Lower leg skin (tissue), 4 donors: ENCODE measurements at regions not wholly inside any gene's neighbourhood (a gene's known extent, or its start where the extent isn't known, plus 50 kb on each side); places are given as distances from the start of the nearest gene placed in this dataset.

Experiments
- DNase-seq, 2 donors: peaks; one replicate each; pipeline ENCODE4 v3.0.0-alpha.2; 2019; ENCODE audit warnings: low spot score in 2 of 2
- H3K4me3 ChIP-seq: fragments of 200-600 bp; sonication (generic); 2 replicates; pipeline ENCODE4 v1.5.1; 2017; ENCODE audit warnings: mild to moderate bottlenecking, low read depth; ENCODE audit not compliant: poor library complexity, severe bottlenecking
- POLR2A ChIP-seq, 2 donors: fragments of 450-650 bp; IDR thresholded peaks; one replicate each; pipeline ENCODE4 v1.6.1; 2016 to 2017; ENCODE audit warnings: antibody characterized with exemption in 2 of 2, mild to moderate bottlenecking in 1 of 2, moderate library complexity in 1 of 2
- WGBS, 2 donors: methylation state at CpG; one replicate each; pipeline ENCODE4 v1.1.5; 2018; 5-methylcytosine and 5-hydroxymethylcytosine counted together
- intact Hi-C: fragments of 100-400 bp; cut with DNase I; formaldehyde crosslinking; loops from one replicate; pipeline ENCODE4 v1.15.0; 2023; ENCODE audit warnings: low total_unique reads
- TF ChIP-seq, protein P1 (sequence below), 3 donors: fragments of 450-650 bp; IDR thresholded peaks; one replicate each; pipeline ENCODE4 v1.5.1; 2016; ENCODE audit warnings: antibody characterized with exemption in 3 of 3, mild to moderate bottlenecking in 3 of 3, moderate library complexity in 2 of 3

DNA sequence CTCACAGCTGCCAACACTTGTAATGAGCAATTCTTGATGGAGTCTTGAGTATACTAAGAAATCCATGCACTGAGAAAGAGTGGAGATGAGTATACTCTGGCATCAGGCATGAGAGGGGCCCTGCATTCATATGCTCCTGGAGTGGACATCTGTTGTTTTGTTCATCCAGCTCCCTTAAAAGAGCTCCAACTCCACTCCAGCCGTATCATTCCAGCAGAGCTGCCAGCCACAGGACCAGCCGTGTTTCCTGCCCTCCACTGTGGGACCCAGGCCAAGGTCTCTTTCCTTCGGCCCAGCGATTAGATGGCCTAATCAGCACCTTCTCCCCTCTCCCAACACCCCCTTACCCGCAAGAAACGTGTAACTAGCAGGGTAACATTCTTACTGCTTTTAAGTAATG is 144.5 kb downstream of the OMA1 start:
- intact Hi-C loops = no loop called here
- H3K4me3 ChIP-seq = no peak overlapping the region
- TF ChIP-seq, protein P1, sequence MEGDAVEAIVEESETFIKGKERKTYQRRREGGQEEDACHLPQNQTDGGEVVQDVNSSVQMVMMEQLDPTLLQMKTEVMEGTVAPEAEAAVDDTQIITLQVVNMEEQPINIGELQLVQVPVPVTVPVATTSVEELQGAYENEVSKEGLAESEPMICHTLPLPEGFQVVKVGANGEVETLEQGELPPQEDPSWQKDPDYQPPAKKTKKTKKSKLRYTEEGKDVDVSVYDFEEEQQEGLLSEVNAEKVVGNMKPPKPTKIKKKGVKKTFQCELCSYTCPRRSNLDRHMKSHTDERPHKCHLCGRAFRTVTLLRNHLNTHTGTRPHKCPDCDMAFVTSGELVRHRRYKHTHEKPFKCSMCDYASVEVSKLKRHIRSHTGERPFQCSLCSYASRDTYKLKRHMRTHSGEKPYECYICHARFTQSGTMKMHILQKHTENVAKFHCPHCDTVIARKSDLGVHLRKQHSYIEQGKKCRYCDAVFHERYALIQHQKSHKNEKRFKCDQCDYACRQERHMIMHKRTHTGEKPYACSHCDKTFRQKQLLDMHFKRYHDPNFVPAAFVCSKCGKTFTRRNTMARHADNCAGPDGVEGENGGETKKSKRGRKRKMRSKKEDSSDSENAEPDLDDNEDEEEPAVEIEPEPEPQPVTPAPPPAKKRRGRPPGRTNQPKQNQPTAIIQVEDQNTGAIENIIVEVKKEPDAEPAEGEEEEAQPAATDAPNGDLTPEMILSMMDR (IDR thresholded peaks at IDR 0.05) = no peak
- no peak for TF ChIP-seq POLR2A (IDR thresholded peaks at IDR 0.05)
- DNase-seq = no peak
- 55 to 58% methylated on average over 6 of the region's 6 CpGs for WGBS, 2 donors

DNA sequence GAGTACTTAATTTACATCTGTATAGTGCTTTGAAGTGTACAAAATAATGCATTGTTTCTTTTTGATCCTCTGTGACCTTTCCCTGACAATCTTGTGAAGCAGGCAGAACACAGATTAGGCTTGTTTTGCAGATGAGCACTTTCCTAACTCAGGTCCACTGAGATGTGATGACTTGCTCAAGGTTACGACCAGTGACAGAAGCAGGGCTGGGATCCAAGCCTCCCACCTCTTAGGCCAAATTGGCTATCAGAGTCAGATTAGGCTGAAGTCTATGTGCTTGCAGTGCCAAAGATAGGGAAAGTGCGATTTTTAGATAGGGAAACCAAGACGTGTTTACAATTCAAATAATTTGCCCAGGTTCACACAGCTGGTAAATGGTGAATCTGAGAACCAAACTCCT is 147.3 kb downstream of the OMA1 start:
- intact Hi-C loops = no loop called here
- no peak overlapping the region for H3K4me3 ChIP-seq
- no peak for DNase-seq
- TF ChIP-seq POLR2A (IDR thresholded peaks at IDR 0.05) = no peak
- TF ChIP-seq, protein P1 (IDR thresholded peaks at IDR 0.05) = no peak
- 71 to 79% methylated on average over 3 of the region's 3 CpGs for WGBS, 2 donors

DNA sequence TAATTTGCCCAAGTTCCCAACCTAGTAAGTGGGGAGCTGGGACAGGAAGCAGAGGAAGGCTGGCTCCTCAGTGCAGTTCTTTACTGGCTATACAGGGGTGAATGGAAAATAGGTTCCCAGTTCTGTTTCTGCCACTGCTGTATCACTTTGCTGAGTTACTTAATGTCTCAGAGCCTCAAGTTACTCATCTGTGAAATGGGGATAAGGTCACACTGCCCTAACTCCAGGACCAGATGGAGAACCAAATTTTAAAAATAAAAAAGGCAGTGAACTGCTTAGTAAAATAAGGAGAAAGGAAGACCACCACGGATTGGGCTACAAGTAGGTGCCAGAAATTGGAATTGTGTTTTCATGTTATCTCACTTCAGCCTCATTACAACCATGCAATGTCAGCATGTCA is 147.8 kb downstream of the OMA1 start:
- 85 to 94% methylated on average over 1 of the region's 1 CpG for WGBS, 2 donors
- intact Hi-C loops = no loop called here
- no peak overlapping the region for H3K4me3 ChIP-seq
- no peak for TF ChIP-seq POLR2A (IDR thresholded peaks at IDR 0.05)
- TF ChIP-seq, protein P1 (IDR thresholded peaks at IDR 0.05) = no peak
- DNase-seq = no peak

DNA sequence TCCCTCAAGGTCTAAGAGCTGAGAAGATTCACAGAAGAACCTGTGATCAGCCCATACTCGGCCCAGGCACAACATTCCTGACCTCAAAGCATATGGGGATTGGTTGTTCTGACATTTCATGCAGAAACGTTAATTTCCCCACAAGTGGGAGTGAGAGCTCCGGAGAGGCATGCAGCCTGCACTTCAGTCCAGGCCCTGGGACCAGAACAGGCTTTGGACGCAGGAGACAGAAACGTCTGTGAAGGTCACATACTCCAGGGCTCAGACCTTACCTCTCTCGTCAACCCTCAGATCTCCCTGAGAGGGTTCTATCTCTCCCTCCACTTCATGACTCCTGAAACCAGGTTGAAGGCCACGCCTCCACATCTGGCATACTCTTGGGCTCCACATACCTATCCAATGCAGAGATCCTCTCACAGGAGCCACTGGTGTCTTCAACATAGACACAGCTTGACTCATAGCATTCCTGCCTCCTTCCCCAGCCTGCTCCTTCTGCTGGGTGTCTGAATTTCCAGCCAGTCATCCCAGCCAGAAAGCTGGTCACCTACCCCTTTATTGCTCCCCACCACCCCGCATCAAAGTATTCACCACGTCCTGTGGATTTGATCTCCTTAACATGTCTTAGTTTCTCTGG is 149.2 kb downstream of the OMA1 start:
- H3K4me3 ChIP-seq = no peak overlapping the region
- 87 to 91% methylated on average over 9 of the region's 9 CpGs for WGBS, 2 donors
- intact Hi-C loops = no loop called here
- no peak for DNase-seq
- TF ChIP-seq POLR2A (IDR thresholded peaks at IDR 0.05) = no peak
- TF ChIP-seq, protein P1 (IDR thresholded peaks at IDR 0.05) = no peak

DNA sequence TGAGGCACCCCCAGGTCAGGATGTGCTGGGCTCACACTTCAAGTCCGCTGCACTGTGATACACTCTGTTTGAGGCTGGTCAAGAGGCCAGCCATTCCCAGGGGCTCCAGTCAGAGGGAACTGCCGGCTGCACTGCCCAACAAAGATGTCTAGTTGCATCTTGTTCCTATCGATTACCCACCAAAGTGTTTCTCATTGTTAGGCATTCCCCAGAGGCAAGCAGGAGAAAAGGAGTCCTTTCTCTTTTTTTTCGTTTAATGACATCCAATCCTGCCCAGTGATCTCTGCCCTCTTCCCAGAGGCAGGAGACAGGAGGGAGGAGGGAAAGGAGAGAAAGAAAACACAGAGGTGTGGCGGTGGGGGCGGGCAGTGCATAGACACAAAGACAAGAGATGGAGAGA is 150.4 kb downstream of the OMA1 start:
- no peak overlapping the region for H3K4me3 ChIP-seq
- no peak for DNase-seq
- WGBS, 2 donors = 72 to 77% methylated on average over 6 of the region's 6 CpGs
- intact Hi-C loops = no loop called here
- TF ChIP-seq POLR2A (IDR thresholded peaks at IDR 0.05) = no peak
- TF ChIP-seq, protein P1 (IDR thresholded peaks at IDR 0.05) = no peak

DNA sequence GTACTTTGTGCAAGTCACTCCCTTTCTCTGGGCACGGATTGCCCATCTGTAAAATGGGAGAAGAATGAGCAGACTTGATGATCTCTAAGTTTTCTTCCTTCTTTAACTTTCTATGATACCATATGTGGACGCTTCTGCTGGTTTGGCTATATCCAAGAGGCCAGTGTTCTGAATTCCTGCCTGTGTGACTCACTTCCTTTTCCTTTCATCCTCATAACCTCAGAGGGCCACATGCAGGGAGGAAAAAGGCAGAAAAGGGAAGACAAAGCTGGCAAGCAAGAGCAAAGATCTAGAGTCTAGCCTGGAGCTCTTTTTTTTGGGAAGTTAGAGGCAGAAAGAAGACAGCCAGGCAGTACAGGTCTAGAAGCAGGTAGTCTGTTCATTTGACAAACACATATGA is 151.2 kb downstream of the OMA1 start:
- TF ChIP-seq POLR2A (IDR thresholded peaks at IDR 0.05) = no peak
- TF ChIP-seq, protein P1 (IDR thresholded peaks at IDR 0.05) = no peak
- DNase-seq = peak in 1 of 2 donors; percentile 15
- no peak overlapping the region for H3K4me3 ChIP-seq
- intact Hi-C loops = no loop called here
- 33 to 47% methylated on average over 2 of the region's 2 CpGs for WGBS, 2 donors
